ENCODE measurements at regions not wholly inside any gene's neighbourhood (a gene's known extent, or its start where the extent isn't known, plus 50 kb on each side); places are given as distances from the start of the nearest gene placed in this dataset.
"Not testable (repeated sequence)": the region's sequence is repeated elsewhere in the genome, so short reads cannot be mapped to it uniquely, and the experiment has no call there.

DNA sequence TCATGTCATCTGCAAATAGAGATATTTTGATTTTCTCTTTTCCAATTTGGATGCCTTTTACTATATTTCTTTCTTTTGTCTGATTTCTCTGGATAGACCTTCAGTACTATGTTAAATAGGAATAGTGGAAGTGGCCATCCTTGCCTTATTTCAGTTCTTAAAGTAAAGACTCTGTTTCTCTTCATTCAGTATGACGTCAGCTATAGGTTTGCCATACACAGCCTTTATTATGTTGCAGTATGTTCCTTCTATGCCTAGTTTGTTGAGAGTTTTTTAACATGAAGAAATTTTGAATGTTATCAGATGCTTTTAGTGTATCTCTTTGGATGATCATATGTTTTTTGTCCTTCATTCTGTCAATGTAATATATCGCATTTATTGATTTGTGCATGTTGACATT, 566.7 kb upstream of the ROBO1 start:
- intact Hi-C loops (cut with DNase I), result no loop called here
- no peak for DNase-seq

DNA sequence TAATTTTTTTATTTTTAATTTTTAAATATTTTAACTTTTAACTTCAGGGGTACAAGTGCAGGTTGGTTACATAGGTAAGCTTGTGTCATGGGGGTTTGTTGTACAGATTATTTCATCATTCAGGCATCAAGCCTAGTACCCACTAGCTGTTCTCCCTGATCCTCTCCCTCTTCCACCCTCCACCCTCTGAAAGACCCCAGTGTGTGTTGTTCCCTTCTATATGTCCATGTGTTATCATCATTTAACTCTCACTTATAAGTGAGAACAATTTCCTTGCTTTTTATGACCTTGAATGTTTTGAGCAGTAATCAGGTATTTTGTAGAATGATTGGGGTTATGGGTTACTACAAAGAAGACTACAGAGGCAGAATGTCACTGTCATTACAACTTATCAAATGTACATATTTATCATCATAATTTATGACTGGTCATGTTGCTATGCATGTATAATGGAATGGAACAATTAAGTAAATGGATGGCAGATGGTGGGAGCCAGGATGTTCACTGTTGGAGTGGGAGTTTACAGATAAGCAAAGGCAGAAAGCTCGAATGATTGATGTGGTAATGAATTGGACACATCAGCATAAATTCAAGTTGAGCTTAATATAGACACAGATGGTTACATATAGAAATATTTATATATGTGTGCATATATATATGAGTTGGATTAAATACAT, 563.8 kb upstream of the ROBO1 start:
- DNase-seq, result no peak
- intact Hi-C loops (cut with DNase I), result no loop called here

DNA sequence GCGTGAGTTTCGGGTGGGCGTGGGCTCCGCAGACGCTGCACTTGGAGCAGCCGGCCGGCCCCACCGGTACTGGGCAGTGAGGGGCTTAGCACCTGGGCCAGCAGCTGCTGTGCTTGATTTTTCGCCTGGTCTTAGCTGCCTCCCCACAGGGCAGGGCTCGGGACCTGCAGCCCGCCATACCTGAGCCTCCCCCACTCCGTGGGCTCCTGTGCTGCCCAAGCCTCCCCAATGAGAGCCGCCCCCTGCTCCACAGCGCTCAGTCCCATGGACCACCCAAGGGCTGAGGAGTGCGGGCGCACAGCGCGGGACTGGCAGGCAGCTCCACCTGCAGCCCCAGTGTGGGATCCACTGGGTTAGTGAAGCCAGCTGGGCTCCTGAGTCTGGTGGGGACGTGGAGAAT, 546.7 kb upstream of the ROBO1 start:
- DNase-seq; intact Hi-C loops (cut with DNase I): not testable (repeated sequence)

DNA sequence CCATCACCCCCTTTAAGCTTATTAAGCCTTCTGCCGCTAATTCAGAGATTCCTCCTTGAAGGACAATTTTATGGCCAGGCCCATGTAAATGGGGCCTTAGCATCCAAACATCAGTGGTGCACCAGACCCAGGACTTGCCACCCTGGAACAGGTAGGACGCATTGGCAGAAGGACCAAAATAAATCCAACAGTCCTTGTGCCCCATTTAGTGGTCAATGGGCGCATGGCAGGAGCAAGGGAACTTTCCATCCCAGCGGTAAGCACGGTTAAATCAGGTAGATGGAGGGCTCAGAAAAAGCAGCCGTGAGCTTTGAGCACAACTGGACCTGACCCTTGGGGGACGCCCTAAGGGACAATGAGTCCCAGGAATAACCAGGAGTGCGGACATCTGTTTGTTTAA, 540.8 kb upstream of the ROBO1 start:
- no peak for DNase-seq
- intact Hi-C loops (cut with DNase I), result no loop called here

DNA sequence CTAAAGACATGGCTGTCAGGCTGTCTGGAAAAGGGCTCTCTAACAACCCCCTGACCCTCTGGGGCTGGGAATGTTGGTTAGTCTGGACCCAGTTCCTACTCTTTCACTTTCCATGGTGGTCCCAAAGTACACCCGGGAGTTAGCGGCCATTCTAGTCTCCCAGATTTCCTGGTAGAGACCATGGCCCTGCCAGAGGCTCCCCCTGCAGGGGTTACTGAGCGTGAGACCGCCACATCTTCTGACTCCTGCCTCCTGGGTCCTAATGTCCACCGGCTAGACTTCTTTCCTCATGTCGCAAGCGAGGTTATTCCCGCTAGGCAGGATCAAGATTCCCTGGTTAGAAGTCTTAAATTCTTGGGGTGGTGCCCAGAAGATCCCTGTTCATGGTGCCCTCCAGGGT, 540.0 kb upstream of the ROBO1 start:
- intact Hi-C loops (cut with DNase I), result no loop called here

DNA sequence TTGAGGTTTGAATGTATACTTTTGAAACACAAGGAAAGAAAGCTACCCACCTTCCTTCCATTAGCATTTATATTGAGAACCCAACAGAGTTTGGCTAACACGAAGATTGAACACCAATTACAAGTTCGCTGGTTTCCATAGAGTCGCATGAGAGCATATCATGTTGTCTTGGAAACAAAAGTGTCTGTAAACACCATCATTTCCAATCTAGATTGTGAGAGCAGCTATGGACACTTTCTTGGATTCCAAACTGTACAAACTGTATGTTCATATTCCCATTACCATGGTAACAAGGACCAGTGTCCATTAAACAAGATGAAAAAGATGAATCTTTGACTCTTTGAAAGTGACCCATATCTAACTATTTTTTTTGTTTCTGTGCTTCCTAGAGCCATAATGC, 529.9 kb upstream of the ROBO1 start:
- DNase-seq, result no peak

More for the DNA sequence above, 540.0 kb upstream of the ROBO1 start:
- no peak for DNase-seq

DNA sequence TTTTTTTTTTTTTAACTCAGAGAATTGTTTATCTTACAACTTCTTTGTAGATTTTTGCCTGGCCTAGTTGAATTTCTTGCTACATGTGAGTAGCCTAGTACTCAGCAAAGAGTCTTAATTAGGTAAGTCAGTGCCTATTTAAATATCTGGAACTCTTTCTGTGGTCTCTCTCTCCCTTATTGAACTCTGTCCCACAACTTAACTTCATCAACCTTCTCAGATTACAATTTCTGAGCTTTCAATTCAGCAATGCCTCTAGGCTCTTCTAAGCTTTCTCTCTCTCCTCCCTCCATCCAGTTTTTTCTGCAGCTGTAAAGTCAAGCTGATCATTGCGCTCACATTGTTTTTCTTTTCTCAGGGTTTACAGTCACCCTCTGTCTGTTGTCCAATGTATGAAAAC, 517.6 kb upstream of the ROBO1 start:
- no peak for DNase-seq
- intact Hi-C loops (cut with DNase I), result no loop called here

More for the DNA sequence above, 529.9 kb upstream of the ROBO1 start:
- intact Hi-C loops (cut with DNase I), result no loop called here

DNA sequence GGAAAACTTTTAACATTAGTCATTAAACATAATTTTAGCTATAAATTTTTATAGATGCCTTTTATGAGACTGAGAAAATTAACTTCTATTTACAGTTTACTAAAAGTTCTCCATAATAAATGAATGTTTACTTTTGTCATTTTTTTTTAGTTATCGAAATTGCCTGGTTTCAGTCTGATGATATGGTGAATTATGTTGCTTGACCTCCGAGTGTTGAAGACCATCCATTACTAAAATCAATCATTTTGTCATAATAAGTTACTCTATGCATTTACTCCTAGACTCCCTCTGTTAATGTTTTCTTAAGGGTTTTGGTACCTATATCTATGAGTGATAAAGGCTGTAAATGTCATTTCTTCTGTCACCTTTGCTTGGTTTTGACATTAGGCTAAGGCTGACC, 516.0 kb upstream of the ROBO1 start:
- DNase-seq, result no peak
- intact Hi-C loops (cut with DNase I), result no loop called here

DNA sequence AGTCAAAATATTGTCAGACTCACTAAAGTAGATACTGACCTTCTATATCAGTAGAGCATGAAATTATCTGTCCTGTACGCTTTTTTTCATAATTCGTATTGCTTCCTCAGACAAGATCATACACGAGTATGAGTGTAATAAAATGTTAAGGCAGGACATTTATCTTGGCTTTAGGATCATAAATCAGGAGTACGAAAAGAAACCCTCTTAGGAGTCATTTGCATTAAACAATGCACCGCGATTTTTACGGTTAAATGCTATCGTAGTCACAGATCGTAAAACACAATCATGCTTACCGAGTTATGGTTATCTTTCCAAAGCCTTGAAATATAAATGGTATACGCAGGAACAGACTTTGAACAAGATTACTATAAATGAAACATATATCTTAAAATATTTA, 510.3 kb upstream of the ROBO1 start:
- intact Hi-C loops (cut with DNase I), result no loop called here
- no peak for DNase-seq

DNA sequence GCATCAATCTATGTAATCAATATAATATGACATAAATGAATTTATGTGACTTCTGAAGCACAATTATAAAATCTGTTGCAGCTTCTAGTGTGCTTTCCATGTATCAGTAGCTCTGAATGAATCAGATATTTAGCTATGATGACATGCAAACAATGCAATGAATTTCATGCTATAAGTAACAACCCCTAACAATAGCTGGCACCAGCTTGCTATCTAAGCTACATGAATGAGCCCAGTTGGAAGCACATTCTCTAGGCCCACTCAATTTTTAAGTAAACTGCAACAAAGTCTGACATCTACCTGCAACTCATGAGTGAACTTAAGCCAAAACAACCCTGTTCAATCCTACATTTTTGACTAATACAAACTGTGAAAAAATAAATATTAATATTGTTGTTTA, 507.3 kb upstream of the ROBO1 start:
- intact Hi-C loops (cut with DNase I), result no loop called here
- DNase-seq, result no peak

DNA sequence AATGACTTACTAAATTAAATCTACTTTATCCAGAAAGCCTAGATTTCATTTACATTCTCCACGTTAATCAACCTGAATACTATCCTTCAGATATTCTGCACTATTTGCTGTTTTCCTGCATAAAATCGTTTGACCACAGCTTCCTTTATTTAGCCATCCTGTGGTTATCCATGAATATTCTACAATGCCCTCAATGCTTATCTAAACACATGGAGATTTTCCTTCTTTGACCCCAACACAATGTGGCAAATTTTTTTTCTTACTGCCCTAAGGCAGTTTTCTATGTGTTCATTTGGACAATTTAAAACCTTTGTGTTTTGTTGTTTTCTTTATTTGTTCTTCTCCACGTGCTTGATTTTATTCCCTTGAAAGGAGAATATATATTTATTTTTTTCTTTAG, 495.5 kb upstream of the ROBO1 start:
- intact Hi-C loops (cut with DNase I), result no loop called here
- no peak for DNase-seq

DNA sequence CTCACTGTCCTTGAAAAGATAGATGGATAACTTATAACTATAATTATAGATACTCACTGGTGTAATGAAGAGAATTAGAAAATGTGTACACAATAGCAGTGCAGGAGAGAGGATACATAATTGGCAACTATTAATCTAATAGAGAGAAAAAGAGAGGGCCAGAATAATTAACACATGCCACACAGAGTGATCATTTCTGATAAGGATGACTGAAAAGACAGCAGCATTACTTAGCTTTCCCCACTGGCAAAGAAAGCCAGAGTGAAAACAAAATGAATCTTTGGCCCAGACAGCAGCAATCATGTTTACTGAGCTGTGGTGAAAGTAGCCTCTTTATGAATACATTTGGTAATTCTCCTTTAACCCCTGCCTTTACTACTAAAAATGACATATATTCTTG, 493.3 kb upstream of the ROBO1 start:
- intact Hi-C loops (cut with DNase I), result no loop called here
- no peak for DNase-seq

DNA sequence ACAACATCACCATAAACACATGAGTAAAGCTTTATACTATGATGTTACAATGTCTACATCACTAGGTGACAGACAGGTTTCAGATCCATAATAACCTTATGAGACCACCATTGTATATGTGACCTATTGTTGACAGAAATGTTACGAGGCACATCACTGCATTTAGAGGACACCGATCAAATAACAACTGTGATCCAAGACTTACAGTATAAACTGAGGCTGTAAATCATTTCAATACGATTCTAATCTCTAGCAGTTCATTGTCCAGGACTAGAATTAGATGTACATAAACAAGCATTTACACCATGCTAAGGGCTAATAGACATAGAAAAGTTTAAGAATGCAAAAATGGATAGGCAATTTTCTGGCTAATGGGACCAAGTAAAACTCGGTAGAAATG, 491.9 kb upstream of the ROBO1 start:
- DNase-seq, result no peak
- intact Hi-C loops (cut with DNase I), result no loop called here

DNA sequence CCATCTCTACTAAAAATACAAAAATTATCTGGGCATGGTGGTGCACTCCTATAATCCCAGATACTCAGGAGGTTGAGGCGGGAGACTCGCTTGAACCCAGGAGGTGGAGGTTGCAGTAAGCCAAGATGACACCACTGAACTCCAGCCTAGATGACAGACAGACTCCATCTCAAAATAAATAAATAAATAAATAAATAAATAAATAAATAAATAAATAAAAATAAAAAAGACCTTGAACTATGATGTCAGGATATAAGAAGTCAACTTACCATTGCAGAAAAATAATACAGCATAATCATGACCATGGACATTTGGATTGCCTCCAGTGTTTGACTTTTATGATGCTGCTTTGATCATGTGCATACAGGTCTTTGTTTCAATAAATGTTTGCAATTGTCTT, 484.3 kb upstream of the ROBO1 start:
- DNase-seq, result no peak
- intact Hi-C loops (cut with DNase I), result no loop called here

DNA sequence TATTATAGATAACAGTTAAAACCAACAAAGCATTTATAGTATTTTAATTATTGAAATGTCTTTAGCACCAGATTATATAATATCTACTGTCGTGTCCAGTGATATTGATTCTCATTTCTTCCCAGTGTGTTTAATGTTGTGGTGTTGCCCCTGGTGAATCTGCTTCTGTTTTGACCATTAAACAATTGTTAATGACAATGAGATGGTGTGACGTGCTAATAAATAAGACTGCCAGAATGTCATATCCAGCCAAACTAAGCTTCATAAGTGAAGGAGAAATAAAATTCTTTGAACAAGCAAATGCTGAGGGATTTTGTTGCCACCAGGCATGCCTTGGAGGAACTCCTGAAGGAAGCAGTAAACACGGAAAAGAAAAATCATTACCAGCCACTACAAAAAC, 480.0 kb upstream of the ROBO1 start:
- intact Hi-C loops (cut with DNase I), result no loop called here
- no peak for DNase-seq

DNA sequence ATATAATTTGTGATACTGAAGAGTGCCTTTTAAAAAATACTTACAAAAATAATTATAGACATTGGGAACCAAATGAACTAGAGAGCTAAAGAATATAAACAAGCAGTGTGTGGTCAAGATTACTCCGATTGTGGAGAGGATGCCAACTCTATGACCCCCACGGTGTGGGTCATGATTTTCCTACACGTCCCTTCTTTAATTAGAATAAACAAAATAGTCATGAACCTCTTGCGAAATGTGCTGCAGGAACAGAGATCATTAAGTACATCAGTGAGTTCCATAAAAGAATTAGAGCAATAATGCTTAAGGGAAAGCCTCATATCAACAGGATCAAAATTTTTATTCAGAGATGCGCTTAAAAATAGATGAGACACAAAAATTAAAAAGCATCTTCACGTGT, 476.6 kb upstream of the ROBO1 start:
- no peak for DNase-seq
- intact Hi-C loops (cut with DNase I), result no loop called here

DNA sequence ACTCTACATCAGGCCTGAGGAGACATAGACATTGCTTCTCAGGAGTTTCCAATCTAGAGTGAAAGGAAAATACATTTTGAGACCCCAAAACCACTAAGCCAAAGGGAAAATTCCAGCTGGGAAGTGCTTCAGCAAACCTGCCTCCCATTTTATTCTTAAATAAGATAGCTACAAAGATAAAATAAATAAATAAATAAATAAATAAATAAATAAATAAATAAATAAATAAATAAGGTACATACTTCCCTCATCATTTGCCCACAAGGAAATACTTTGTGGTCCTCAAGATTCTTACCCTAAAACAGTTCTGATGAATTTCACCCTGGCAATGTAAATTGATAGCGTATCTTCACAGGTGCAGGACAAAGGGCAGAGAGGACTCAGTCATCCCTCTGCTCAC, 474.0 kb upstream of the ROBO1 start:
- intact Hi-C loops (cut with DNase I), result no loop called here

DNA sequence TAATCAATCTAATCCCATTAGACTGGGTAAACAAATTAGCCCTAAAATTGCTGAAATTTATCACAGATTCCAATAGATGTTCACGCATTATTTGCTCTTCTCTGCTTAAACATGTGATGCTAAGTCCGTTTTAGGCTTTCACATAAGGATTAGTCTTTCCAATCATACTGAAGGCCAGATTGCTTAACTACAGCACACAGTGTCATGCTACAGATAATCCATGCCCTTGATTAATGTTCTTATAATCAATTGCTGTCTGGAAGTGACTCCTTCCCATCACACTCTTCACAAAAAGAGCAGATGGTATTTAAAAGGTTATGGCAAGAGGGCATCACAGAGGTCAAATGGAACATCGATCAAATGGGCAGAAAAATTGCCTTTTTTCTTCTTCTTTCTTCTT, 471.5 kb upstream of the ROBO1 start:
- intact Hi-C loops (cut with DNase I), result no loop called here
- DNase-seq, result no peak

More for the DNA sequence above, 474.0 kb upstream of the ROBO1 start:
- no peak for DNase-seq

DNA sequence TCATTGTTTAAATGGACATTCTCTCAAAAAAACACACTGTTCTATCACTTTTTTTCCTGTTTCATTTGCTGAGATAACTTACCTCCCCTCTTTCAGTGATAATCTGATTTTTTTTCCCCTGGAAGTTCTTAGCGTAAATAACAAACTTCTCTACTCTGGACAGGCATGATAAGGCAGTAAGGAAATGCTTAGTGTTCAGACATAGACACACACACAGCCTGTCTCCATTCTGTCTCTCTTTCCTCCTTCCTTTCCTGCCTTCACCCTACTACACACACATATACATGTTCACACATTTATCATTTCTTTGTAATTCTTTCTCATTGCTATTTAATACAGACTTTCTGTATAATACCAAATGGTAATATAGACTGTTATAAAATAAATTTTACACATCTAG, 470.8 kb upstream of the ROBO1 start:
- intact Hi-C loops (cut with DNase I), result no loop called here
- no peak for DNase-seq

DNA sequence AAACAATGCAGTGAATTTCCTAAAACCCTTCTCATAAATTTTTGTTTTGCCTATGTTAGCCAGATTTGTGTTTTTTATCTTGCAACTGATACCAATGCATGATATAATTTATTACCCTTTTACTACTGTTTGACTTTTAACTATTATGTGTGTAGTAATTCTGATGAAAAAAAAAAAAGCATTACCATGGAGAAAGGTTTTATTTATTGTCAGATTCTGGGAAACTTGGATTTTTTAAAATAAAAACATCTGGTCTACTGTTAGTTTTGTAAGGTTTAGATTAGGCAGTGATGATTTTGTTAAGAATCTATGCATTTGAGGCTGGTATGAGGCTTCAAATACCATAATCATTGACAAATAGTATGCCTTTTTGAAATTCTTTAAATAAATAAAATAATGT, 470.4 kb upstream of the ROBO1 start:
- intact Hi-C loops (cut with DNase I), result no loop called here
- DNase-seq, result no peak

DNA sequence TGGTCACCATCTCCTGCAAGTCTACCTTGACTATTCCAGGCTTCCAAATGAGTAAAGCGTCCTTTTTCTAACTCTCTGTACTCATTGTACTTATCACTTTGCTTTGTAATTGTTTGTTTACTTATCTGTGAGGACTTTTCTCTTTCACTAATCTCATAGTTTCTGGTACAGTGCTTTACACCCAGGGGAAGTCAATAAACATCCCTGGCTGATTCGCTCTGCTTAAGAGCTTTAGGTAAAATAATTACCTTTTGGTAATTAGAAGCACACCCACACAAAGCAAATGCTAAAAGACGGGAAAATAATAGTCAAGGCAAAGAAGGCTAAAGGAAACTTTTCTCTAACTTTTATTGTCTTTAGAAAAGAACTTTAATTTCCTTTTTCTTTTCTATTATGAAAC, 466.9 kb upstream of the ROBO1 start:
- intact Hi-C loops (cut with DNase I), result no loop called here
- no peak for DNase-seq

DNA sequence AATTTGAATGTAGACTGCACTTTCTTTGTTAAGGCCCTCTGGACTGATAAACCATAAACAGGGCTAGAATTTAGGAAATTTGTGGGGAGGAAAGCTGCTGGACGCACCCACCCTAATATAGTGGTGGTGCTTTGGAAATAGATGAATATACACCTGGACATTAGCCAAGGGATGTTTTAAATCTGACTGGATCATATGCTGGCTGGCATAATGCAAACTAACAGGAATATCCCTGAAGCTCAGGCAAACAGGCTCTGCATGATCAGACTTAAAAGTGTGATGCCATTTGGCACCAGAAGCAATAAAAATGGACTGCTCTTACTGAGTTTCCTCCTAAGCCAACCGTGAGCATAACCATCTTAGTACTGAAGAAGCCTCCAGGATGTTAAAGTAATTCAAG, 465.8 kb upstream of the ROBO1 start:
- DNase-seq, result no peak
- intact Hi-C loops (cut with DNase I), result no loop called here
